Bronchial epithelial cell (primary cell): ENCODE measurements at regions not wholly inside any gene's neighbourhood (a gene's known extent, or its start where the extent isn't known, plus 50 kb on each side); places are given as distances from the start of the nearest gene placed in this dataset.
A peak's percentile ranks its signal among the peaks of the same experiment; 100 is the strongest.

Experiments used
- DNase-seq: peaks from one replicate; pipeline ENCODE4 v3.0.0-alpha.2; 2010; ENCODE audit warnings: low read depth
- FAIRE-seq: peaks from 2 replicates; lab custom pipeline; 2011; peaks lifted over from hg19 to GRCh38; lab: Jason Lieb, UNC
- H3K27me3 ChIP-seq: 2 replicates; pipeline ENCODE4 v1.5.1; 2011; ENCODE audit warnings: low read length; ENCODE audit not compliant: control insufficient read depth, insufficient read depth
- H3K36me3 ChIP-seq: 2 replicates; pipeline ENCODE4 v1.5.1; 2011; ENCODE audit warnings: low read length; ENCODE audit not compliant: control insufficient read depth, insufficient read depth
- H3K4me3 ChIP-seq: 2 replicates; pipeline ENCODE4 v1.5.1; 2011; ENCODE audit warnings: mild to moderate bottlenecking, low read depth, low read length, control low read depth
- CTCF ChIP-seq: IDR thresholded peaks from 2 replicates; pipeline ENCODE4 v1.5.1; 2011; ENCODE audit warnings: mild to moderate bottlenecking, moderate library complexity, low read length, control low read depth, inconsistent platforms; ENCODE audit not compliant: insufficient read depth, severe bottlenecking

- no peaks in the 10 kb centered on the region for H3K36me3 ChIP-seq
- H3K27me3 ChIP-seq = no peaks in the 10 kb centered on the region
- no peak for TF ChIP-seq CTCF
- H3K4me3 ChIP-seq = no peak overlapping the region
- FAIRE-seq = no peak
- DNase-seq = no peak
These were observed 97.0 kb upstream of the LIPC start for GRCh38 chr15:58334803-58335202.

DNA sequence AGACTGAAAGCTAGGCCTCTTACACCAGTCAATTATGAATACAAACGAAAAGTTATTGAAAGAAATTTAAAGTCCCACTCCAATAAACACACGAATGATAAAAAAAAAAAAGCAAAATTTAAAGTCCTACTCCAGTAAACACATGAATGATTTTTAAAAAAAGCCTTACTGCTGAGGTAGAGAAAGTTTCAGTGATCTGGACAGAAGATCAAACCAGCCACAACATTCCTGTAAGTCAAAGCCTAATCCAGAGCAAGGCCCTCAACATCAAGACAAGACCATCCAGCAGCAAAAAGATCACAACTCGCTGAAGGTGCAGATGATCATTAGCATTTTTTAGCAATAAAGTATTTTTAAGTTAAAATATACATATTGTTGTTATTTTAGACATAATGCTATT lies 95.6 kb upstream of the LIPC start:
- Histone ChIP-seq H3K27me3 (no peaks in the 10 kb centered on the region), H3K4me3 (no peak overlapping the region), H3K36me3 (no peaks in the 10 kb centered on the region)
- no peak for TF ChIP-seq CTCF
- FAIRE-seq = no peak
- no peak for DNase-seq

GRCh38 chr15:58340176-58340575 lies 91.6 kb upstream of the LIPC start:
- DNase-seq (peak; percentile 41), FAIRE-seq (no peak)
- Histone ChIP-seq H3K27me3 (no peaks in the 10 kb centered on the region), H3K36me3 (no peaks in the 10 kb centered on the region), H3K4me3 (no peak overlapping the region)
- no peak for TF ChIP-seq CTCF

GRCh38 chr15:58342508-58342907 lies 89.3 kb upstream of the LIPC start:
- no peaks in the 10 kb centered on the region for H3K27me3 ChIP-seq
- no peaks in the 10 kb centered on the region for H3K36me3 ChIP-seq
- DNase-seq = no peak
- no peak for FAIRE-seq
- no peak overlapping the region for H3K4me3 ChIP-seq
- no peak for TF ChIP-seq CTCF

DNA sequence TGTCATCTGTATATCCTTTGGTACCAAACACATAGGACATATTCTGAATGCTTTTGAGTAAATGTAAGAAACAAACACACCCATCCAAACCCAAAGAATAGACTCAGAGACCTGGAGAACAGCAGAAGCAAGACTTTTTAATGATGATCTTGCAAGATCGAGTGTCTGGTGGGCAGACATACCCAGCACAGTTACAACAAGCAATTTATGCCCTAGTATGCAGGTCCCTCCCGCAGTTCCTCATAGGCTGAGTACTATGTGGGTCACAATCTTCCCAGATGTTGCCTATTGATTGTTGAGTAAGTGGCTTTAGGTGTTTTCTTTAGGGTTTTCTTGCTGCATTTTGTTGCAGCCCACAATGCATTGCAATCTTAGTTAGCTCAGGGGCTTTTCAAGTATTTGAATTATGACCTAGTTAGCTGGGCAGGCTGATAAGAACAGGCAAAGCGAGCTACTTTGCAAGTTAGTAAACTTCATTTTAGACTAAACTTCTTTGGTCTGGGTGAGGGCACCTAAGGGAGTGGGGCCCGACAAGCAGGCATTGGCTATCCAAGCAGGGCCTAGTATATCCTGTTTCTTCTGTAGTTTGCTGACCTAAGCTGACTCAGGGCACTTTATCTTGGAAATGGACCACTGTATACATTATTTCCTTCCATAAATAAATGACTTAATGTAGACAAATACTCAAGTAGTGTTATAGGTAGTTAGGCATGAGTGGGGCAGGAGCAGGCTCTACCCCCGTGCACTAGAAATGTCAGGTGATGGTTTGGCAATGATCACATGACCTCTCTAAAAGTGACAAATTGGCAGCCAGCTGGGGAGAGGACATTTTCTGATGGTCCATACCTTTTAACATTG lies 87.3 kb upstream of the LIPC start:
- FAIRE-seq = peak; percentile 60
- DNase-seq = no peak
- no peaks in the 10 kb centered on the region for H3K27me3 ChIP-seq
- TF ChIP-seq CTCF = no peak
- H3K36me3 ChIP-seq = no peaks in the 10 kb centered on the region
- H3K4me3 ChIP-seq = no peak overlapping the region
